T-helper 17 cell (primary cell): ENCODE measurements at regions not wholly inside any gene's neighbourhood (a gene's known extent, or its start where the extent isn't known, plus 50 kb on each side); places are given as distances from the start of the nearest gene placed in this dataset.

ENCODE experiments used
- ATAC-seq: fragments of 150-1000 bp; cut with Tn5 transposase; 2 replicates; pipeline ENCODE4 v1.10.0; 2021; ENCODE audit warnings: mild to moderate bottlenecking, moderate library complexity
- DNase-seq, 3 donors: peaks; one replicate each; pipeline versions ENCODE4 v3.0.0 to v3.0.0-alpha.2; 2020 to 2021
- H3K9me3 ChIP-seq: one replicate; pipeline ENCODE4 v1.7.0; 2013; ENCODE audit warnings: low read length, mild to moderate bottlenecking; ENCODE audit not compliant: control insufficient read depth, poor library complexity, severe bottlenecking
- H3K27ac Mint-ChIP-seq: one replicate; pipeline ENCODE4 v1.8.0; 2022; ENCODE audit warnings: mild to moderate bottlenecking, moderate library complexity, mixed read lengths
- H3K27me3 Mint-ChIP-seq: one replicate; pipeline ENCODE4 v1.8.0; 2022; ENCODE audit warnings: mixed read lengths
- H3K36me3 Mint-ChIP-seq: one replicate; pipeline ENCODE4 v1.8.0; 2022; ENCODE audit warnings: low read depth, mixed read lengths
- H3K4me1 Mint-ChIP-seq: one replicate; pipeline ENCODE4 v1.8.0; 2022; ENCODE audit warnings: mild to moderate bottlenecking, mixed read lengths
- H3K4me3 Mint-ChIP-seq: one replicate; pipeline ENCODE4 v1.8.0; 2022; ENCODE audit warnings: mild to moderate bottlenecking, moderate library complexity, mixed read lengths

DNA sequence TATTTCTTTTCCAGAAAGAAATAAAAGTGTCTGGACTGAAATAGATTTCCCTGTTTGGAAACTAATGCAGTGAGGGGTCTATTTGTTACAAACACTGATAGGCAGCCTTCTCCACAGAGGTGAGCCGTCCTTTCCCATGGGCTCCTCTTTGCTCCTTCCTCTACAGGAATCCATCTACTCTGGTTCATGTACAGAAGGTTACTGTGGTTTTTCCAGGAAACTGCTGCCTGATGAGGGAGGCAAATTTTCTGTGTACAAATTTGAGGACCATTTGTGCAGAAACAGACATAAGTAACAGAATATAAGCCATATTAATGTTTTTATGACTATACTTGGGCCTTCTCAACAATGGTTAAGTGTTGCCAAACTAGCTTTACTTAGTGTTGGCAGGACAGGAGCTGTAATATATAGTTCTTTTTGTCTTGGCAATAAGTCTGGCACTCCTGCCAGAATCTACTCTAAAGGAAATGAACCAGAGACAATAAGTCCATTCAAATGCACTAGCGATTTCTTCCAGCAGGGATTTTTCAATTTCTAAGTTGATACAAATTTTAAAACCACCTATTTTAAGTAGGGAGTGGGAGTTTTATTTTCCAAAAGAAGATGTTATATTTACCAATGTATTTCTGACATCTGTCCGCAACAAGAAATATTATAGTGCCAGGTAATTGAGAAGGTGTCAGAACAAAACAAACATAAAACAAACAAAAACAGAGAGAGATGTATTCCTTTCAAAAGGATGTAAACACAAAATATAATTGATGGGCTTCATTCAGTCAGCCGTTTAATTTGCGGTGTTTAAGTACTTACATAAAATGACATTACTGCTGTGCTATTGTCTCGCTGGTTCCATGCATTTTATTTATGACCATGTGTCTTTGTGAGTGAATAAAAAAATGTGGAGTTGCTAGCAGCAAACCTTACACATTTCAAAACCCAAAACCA, 91.0 kb upstream of the NFE2L3 start:
- peaks cover 73% of the 10 kb centered on the region for H3K27me3 Mint-ChIP-seq
- peaks cover 2% of the 10 kb centered on the region for H3K4me1 Mint-ChIP-seq

DNA sequence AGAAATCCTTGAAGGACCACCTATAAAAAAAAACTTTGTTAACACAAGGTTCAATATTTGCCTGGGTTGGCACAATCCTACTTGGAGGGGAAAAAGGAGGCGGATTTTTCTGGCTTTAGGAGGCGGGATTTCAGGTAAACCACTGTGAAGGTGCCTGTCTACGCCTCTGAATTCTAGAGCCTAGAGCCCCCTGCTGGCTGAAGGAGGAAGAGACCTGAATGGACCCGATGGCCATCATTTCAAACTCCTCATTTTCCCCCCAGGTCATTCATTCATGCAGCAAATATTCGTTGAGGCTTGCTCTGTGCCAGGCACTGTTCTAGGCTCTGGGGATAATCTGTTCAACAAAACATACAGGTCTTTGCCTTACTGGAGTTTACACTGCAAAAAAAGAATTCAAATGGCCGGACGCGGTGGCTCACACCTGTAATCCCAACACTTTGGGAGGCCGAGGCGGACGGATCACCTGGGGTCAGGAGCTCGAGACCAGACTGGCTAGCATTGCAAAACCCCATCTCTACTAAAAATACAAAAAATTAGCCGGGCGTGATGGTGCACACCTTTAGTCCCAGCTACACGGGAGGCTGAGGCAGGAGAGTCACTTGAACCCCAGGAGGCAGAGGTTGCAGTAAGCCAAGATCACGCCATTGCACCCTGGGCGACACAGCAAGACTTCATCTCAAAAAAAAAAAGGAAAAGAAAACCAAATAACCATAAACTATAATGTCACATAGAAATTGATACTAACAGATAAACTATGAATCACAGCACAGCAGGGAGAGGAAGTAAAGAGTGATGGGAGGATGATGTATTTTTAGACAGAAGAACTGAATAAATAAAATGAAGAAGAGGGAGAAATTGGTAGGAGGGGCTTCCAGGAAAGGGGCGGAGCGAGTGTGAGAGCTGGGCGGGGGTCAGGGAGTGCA, 90.1 kb upstream of the NFE2L3 start:
- H3K27me3 Mint-ChIP-seq = peaks cover 71% of the 10 kb centered on the region
- H3K9me3 ChIP-seq = no peaks in the 10 kb centered on the region
- no peak overlapping the region for H3K4me3 Mint-ChIP-seq
- H3K27ac Mint-ChIP-seq = no peak overlapping the region
- peak; percentile 88 for ATAC-seq
- DNase-seq = peak; percentile 41 to 63 (median 41)
- peaks cover 6% of the 10 kb centered on the region for H3K36me3 Mint-ChIP-seq
- peaks cover 2% of the 10 kb centered on the region for H3K4me1 Mint-ChIP-seq

More for the DNA sequence above, 91.0 kb upstream of the NFE2L3 start:
- peaks cover 6% of the 10 kb centered on the region for H3K36me3 Mint-ChIP-seq
- no peak overlapping the region for H3K4me3 Mint-ChIP-seq
- no peak overlapping the region for H3K27ac Mint-ChIP-seq
- no peak for DNase-seq
- H3K9me3 ChIP-seq = no peaks in the 10 kb centered on the region
- no peak for ATAC-seq

DNA sequence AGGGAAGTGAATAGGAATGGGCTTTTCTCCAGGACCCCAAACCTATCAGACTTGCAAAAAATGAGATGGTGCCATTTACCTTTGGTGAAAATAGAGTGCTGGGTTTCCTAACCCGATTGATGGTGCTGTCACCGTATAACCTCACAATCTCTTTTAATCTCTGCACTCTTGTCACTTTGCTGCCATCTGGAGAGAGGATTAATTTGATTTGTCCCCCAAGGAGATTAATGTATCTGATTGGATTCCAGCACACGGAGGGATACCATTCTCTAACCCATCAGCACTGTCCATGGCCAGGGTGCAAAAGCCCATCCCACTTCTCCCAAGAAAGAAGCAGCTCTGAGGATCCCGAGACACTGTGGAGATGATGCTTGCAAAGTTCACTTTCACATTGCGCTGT, 86.3 kb upstream of the NFE2L3 start:
- Mint-ChIP-seq H3K27me3 (peaks cover 49% of the 10 kb centered on the region), H3K4me3 (no peak overlapping the region), H3K36me3 (peaks cover 6% of the 10 kb centered on the region), H3K27ac (no peak overlapping the region), H3K4me1 (peaks cover 2% of the 10 kb centered on the region)
- DNase-seq (no peak), ATAC-seq (no peak)
- no peaks in the 10 kb centered on the region for H3K9me3 ChIP-seq

DNA sequence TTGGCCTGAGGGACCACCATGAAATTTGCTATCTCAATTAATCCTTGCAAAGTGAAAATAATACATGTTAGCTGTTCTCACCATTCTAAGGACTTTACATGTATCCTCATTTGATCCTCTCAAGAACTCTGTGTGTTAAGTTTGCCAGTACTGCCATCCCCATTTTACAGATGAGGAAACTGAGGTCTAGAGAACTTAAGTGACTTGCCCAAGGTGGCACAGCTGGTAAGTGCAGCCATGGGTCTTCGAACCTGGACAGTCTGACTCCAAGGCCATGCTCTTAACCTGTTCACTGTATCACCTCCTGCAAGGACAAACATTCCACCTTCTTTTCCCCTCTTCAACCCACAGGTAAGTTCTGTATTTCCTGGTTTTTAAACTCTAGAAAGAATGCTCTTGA, 85.3 kb upstream of the NFE2L3 start:
- Mint-ChIP-seq H3K36me3 (peaks cover 6% of the 10 kb centered on the region), H3K27me3 (peaks cover 48% of the 10 kb centered on the region), H3K4me3 (no peak overlapping the region), H3K4me1 (peaks cover 2% of the 10 kb centered on the region), H3K27ac (peak overlapping the region; percentile 29)
- H3K9me3 ChIP-seq = no peaks in the 10 kb centered on the region
- DNase-seq (no peak), ATAC-seq (no peak)

DNA sequence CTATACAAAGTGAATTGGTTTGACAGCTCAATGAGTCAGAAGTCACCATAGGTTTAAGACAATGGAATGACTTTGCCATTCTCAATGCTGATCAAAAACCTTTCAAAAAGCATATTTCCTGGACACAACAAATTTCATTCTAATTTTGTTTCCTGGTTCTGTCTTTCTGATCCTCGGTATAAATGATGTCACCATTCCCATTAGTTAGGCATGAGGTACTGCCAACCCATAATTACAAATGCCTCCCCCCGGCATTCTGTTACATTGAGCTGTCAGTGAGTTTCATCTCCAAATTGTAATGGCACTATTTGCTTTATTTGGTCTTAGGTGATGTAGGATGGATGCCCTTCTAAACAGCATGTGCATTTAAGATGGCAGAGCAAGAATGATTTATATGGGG, 81.7 kb upstream of the NFE2L3 start:
- Mint-ChIP-seq H3K4me3 (no peak overlapping the region), H3K36me3 (no peaks in the 10 kb centered on the region), H3K4me1 (peaks cover 3% of the 10 kb centered on the region), H3K27ac (no peak overlapping the region), H3K27me3 (peaks cover 37% of the 10 kb centered on the region)
- DNase-seq (no peak), ATAC-seq (no peak)
- H3K9me3 ChIP-seq = no peaks in the 10 kb centered on the region

DNA sequence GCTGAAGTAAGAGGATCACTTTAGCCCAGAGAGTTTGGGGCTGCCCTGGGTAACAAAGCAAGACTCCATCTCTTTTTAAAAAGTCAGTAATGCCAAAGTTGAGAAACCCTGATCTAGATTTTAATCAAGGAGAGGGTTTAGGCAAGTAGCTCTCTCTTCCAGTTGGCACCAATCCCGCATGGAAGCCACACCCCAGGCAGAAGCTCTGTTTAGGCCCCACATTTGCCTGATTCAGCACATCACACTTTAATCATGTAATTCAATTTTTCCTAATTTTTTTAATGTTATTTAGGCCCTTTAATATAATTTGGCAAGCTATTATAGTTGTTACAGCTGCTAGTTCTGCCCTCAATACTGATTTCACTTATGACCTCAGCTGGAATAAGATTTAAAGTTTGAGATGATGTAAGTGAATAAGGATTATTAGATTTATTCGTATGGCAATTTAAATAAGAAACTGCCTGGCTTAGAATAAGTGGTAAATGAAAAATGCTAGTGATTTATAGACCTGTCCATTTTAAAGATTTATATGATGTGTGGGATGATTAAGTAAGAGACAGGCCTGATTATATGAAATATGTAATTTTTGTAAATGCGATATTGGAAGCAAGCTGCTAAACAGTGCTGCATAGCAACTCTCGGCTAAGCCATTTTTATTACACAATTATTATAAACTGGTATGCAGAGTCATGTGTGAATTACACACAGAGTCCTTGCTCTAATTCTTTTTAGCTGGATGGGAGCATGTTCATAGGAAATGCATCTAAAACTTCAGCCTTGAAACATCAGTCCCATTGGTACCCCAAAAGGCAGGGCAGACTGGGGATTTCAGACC, 80.2 kb upstream of the NFE2L3 start:
- no peak for ATAC-seq

DNA sequence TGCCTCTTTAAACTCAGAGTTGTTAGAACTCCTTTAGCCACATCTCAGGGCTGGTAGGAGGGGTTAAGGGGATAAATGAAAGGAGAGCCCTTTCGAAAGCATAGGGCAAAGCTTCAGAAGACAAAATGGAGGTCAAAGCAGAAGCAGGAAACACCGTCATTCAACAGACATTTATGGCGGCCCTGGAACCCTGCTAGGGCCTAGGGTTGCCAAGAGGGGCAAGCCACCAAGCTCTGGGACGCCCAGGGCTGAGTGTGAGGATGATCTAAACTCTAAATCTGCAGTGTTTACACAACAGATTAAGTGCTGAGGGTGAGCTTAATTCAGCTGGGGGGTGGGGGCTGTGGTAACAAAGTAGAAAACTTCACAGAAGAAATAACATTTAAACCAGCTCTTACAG, 79.0 kb upstream of the NFE2L3 start:
- no peaks in the 10 kb centered on the region for H3K9me3 ChIP-seq
- H3K27ac Mint-ChIP-seq = no peak overlapping the region
- ATAC-seq (no peak), DNase-seq (no peak)
- no peaks in the 10 kb centered on the region for H3K36me3 Mint-ChIP-seq
- peaks cover 41% of the 10 kb centered on the region for H3K27me3 Mint-ChIP-seq
- H3K4me3 Mint-ChIP-seq = no peak overlapping the region
- peaks cover 3% of the 10 kb centered on the region for H3K4me1 Mint-ChIP-seq

More for the DNA sequence above, 80.2 kb upstream of the NFE2L3 start:
- peaks cover 3% of the 10 kb centered on the region for H3K4me1 Mint-ChIP-seq
- no peak overlapping the region for H3K27ac Mint-ChIP-seq
- DNase-seq = no peak
- no peaks in the 10 kb centered on the region for H3K9me3 ChIP-seq
- H3K36me3 Mint-ChIP-seq = no peaks in the 10 kb centered on the region
- no peak overlapping the region for H3K4me3 Mint-ChIP-seq
- H3K27me3 Mint-ChIP-seq = peaks cover 41% of the 10 kb centered on the region

DNA sequence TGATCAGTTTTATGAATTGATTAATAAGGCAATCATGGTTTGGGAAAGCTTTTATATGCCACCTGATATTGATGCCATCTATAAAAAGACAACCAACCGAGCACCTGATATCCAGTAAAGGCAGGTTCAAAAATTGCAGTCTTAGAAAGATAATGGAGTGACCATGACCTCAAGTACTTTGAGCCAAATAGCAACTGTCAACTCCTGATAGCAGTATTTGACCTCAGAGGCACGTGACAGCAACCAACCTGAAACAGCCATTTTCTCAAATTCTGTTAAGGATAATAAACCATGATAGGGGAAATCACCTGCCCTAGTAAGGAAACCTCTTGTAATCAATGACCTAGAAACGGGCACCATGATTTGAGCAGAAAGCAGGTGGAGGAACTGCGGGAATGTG, 77.1 kb upstream of the NFE2L3 start:
- ATAC-seq (no peak), DNase-seq (no peak)
- peaks cover 3% of the 10 kb centered on the region for H3K4me1 Mint-ChIP-seq
- no peaks in the 10 kb centered on the region for H3K9me3 ChIP-seq
- no peak overlapping the region for H3K4me3 Mint-ChIP-seq
- no peaks in the 10 kb centered on the region for H3K36me3 Mint-ChIP-seq
- H3K27me3 Mint-ChIP-seq = peaks cover 55% of the 10 kb centered on the region
- H3K27ac Mint-ChIP-seq = no peak overlapping the region

DNA sequence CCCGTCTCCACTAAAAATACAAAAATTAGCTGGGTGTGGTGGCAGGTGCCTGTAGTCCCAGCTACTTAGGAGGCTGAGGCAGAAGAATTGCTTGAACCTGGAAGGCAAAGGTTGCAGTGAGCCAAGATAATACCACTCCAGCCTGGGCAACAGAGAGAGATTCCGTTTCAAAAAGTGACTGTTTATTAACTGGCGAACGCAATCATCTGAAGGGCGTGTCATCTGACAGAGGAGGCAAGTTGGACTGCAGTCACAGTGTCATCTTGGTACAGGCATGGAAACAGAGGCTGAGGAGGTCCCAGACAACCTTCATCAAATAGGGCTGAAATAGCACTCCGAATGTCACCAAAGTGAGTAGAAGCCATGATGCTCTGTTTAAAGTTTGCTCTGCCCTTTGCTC, 75.3 kb upstream of the NFE2L3 start:
- DNase-seq (no peak), ATAC-seq (no peak)
- no peaks in the 10 kb centered on the region for H3K36me3 Mint-ChIP-seq
- H3K4me1 Mint-ChIP-seq = peaks cover 3% of the 10 kb centered on the region
- H3K27ac Mint-ChIP-seq = no peak overlapping the region
- H3K9me3 ChIP-seq = no peaks in the 10 kb centered on the region
- H3K27me3 Mint-ChIP-seq = peaks cover 58% of the 10 kb centered on the region
- H3K4me3 Mint-ChIP-seq = no peak overlapping the region

DNA sequence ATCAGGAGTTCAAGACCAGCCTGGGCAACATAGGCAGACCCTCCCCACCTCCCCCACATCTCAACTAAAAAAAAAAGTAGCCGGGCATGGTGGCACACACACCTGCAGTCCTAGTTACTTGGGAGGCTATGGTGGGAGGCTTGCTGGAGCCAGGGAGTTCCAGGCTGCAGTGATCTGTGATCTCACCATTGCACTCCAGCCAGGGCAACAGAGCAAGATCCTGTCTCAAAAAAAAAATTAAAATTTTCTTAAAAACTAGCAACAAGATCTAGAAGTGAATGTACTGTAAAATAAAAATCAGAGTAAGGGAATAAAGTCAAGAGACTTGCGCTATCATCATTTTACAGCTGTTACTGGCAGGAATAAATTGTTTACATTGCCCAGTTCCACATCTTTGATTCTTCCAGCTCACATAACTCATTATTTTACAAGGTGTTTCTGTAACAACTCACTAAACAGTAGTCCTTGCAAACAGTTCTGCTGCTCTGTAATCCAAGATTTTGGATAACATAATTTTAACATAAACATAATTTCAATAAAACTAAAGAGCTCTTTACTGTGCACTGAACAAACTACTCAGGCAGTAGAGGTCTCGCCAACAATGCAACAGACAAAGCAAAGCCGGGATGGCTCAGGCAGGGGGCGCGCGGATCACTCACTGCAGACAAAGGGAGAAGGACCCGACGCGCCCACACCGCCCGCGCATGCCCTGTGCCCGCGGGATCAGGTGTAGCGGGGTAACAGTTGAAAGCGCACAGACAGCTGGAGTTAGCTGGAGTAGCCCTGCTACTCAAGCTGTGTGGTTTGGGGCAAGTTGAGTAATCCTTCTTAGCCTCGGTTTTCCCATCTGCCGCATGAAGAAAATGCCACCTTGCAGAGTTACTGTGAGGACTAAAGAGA, 73.3 kb upstream of the NFE2L3 start:
- H3K27ac Mint-ChIP-seq = no peak overlapping the region
- no peaks in the 10 kb centered on the region for H3K4me1 Mint-ChIP-seq
- no peak overlapping the region for H3K4me3 Mint-ChIP-seq
- ATAC-seq = peak; percentile 99
- peaks cover 54% of the 10 kb centered on the region for H3K27me3 Mint-ChIP-seq
- H3K9me3 ChIP-seq = no peaks in the 10 kb centered on the region
- H3K36me3 Mint-ChIP-seq = no peaks in the 10 kb centered on the region
- peak; percentile 55 to 66 (median 64) for DNase-seq

DNA sequence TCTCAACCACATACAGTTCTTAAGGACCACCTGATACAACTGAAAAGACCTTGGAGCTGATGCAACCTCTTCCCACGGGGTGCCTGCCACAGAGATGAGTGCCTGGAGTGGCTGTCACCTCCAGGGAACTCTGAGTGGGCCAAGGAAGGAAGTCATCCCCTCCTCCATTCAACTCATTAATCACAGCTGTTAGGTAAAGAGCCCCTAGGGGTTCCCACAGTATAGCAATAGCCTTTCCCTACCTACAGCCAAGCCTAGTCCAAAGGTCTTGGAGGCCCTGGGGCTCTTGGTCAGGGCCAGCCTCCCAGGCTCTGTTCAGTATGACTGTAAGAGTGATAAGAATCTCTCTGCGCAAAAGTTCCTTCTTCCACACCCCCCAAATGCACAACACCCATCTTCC, 70.4 kb upstream of the NFE2L3 start:
- no peak for ATAC-seq

DNA sequence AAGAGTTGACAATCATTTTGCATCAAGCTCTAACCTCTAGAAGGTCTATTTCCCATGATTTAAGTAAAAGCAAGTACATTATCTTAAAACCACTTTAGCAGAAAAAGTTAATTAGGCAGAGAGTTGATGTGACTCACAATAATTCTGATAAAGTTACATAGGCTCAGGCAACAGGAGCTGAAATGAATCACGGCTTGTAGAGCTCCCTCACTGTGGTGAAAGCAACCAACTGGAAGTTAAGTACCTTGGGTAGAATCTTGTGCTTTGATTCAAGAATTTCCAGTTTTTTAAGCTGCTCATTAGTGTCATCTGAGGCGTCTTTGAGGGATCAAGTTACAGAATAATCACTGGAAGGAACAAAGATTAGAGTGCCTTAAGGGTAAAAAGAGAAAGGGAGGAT, 68.9 kb upstream of the NFE2L3 start:
- Mint-ChIP-seq H3K4me3 (no peak overlapping the region), H3K27me3 (peaks cover 51% of the 10 kb centered on the region), H3K36me3 (peaks cover 5% of the 10 kb centered on the region), H3K27ac (no peak overlapping the region), H3K4me1 (no peaks in the 10 kb centered on the region)
- DNase-seq = no peak
- H3K9me3 ChIP-seq = no peaks in the 10 kb centered on the region
- no peak for ATAC-seq

More for the DNA sequence above, 70.4 kb upstream of the NFE2L3 start:
- Mint-ChIP-seq H3K4me1 (no peaks in the 10 kb centered on the region), H3K27me3 (peaks cover 52% of the 10 kb centered on the region), H3K27ac (no peak overlapping the region), H3K4me3 (no peak overlapping the region), H3K36me3 (peaks cover 5% of the 10 kb centered on the region)
- no peaks in the 10 kb centered on the region for H3K9me3 ChIP-seq
- no peak for DNase-seq
